Parathyroid adenoma (tissue), 2 donors: ENCODE measurements at regions not wholly inside any gene's neighbourhood (a gene's known extent, or its start where the extent isn't known, plus 50 kb on each side); places are given as distances from the start of the nearest gene placed in this dataset.

Experiments
- H2AFZ ChIP-seq: fragments of 300-600 bp; sonication (generic); one replicate; pipeline ENCODE4 v1.7.0; 2017; ENCODE audit warnings: antibody characterized with exemption, mild to moderate bottlenecking
- H3K27ac ChIP-seq: fragments of 300-600 bp; sonication (generic); one replicate; pipeline ENCODE4 v1.7.0; 2017
- H3K27me3 ChIP-seq: fragments of 300-600 bp; sonication (generic); one replicate; pipeline ENCODE4 v1.7.0; 2017; ENCODE audit warnings: low read length; ENCODE audit not compliant: control insufficient read depth, insufficient read depth
- H3K36me3 ChIP-seq: fragments of 300-600 bp; sonication (generic); one replicate; pipeline ENCODE4 v1.7.0; 2017; ENCODE audit warnings: low read length; ENCODE audit not compliant: control insufficient read depth, insufficient read depth
- H3K4me1 ChIP-seq: fragments of 300-600 bp; sonication (generic); one replicate; pipeline ENCODE4 v1.7.0; 2017; ENCODE audit warnings: control low read depth
- H3K4me2 ChIP-seq: fragments of 300-600 bp; sonication (generic); one replicate; pipeline ENCODE4 v1.7.0; 2017; ENCODE audit warnings: low read length
- H3K4me3 ChIP-seq: fragments of 300-600 bp; sonication (generic); one replicate; pipeline ENCODE4 v1.7.0; 2017; ENCODE audit warnings: low read depth, low read length
- H3K79me2 ChIP-seq: fragments of 300-600 bp; sonication (generic); one replicate; pipeline ENCODE4 v1.7.0; 2017; ENCODE audit warnings: control low read depth
- H3K9ac ChIP-seq: fragments of 300-600 bp; sonication (generic); one replicate; pipeline ENCODE4 v1.7.0; 2017; ENCODE audit warnings: mild to moderate bottlenecking
- H3K9me3 ChIP-seq: fragments of 300-600 bp; sonication (generic); one replicate; pipeline ENCODE4 v1.7.0; 2017; ENCODE audit warnings: low read length; ENCODE audit not compliant: control insufficient read depth
- TF ChIP-seq, protein P1 (sequence below): fragments of 300-600 bp; sonication (generic); IDR thresholded peaks from one replicate; pipeline ENCODE4 v1.7.0; 2017; ENCODE audit warnings: antibody characterized with exemption, mild to moderate bottlenecking
- donor health status: primary hyperparathyroidism.

- no peaks in the 10 kb centered on the region for H3K9me3 ChIP-seq
- H3K79me2 ChIP-seq = no peaks in the 10 kb centered on the region
- H3K4me1 ChIP-seq = no peaks in the 10 kb centered on the region
- H3K9ac ChIP-seq = no peak overlapping the region
- no peak overlapping the region for H3K4me3 ChIP-seq
- no peaks in the 10 kb centered on the region for H3K27me3 ChIP-seq
- H3K27ac ChIP-seq = no peak overlapping the region
- no peaks in the 10 kb centered on the region for H3K36me3 ChIP-seq
- H3K4me2 ChIP-seq = no peak overlapping the region
- H2AFZ ChIP-seq = no peak overlapping the region
- TF ChIP-seq, protein P1, sequence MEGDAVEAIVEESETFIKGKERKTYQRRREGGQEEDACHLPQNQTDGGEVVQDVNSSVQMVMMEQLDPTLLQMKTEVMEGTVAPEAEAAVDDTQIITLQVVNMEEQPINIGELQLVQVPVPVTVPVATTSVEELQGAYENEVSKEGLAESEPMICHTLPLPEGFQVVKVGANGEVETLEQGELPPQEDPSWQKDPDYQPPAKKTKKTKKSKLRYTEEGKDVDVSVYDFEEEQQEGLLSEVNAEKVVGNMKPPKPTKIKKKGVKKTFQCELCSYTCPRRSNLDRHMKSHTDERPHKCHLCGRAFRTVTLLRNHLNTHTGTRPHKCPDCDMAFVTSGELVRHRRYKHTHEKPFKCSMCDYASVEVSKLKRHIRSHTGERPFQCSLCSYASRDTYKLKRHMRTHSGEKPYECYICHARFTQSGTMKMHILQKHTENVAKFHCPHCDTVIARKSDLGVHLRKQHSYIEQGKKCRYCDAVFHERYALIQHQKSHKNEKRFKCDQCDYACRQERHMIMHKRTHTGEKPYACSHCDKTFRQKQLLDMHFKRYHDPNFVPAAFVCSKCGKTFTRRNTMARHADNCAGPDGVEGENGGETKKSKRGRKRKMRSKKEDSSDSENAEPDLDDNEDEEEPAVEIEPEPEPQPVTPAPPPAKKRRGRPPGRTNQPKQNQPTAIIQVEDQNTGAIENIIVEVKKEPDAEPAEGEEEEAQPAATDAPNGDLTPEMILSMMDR = no peak
Measured at GRCh38 chr4:142976482-142976881, 130.4 kb upstream of the INPP4B start.

DNA sequence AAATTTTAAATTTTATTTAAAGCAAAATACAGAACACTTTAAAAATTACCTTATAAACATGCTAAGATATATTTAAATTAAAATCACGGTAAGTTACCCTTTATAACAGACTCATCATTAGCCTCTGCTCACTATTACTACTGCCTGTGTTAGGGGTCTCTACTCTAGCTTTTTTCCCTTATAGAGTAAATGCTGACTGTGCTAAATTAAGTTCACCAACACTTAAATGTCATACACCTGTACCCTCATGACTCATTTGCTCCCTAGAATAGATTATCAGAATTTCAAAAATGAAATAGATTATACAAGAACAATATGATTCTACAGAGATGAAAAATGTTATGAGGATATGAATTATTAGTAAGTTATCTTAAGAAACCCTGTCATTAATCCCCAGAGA, 131.1 kb upstream of the INPP4B start:
- Histone ChIP-seq H3K9me3 (no peaks in the 10 kb centered on the region), H3K9ac (no peak overlapping the region), H3K4me1 (no peaks in the 10 kb centered on the region), H3K4me3 (no peak overlapping the region), H3K27ac (no peak overlapping the region), H3K27me3 (no peaks in the 10 kb centered on the region), H3K36me3 (no peaks in the 10 kb centered on the region), H3K79me2 (no peaks in the 10 kb centered on the region), H3K4me2 (no peak overlapping the region), H2AFZ (no peak overlapping the region)
- TF ChIP-seq, protein P1 = no peak

DNA sequence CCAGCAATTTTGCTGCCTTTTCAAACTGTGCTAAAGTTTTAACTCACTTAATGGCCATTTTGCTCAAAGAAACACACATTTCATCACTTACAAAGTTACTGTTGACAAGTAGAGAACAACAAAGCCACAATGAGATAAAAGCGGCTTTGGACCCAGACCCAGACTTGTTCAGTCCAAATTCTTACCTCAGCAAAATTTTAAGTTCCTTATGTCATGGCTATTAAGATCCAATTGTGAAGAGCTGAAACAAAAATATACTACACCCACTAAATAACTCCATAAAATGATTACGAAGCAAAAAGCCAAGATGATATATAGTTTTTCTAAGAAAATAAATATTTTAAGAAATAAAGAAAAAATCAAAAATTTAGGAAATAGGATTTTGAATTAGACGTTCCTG, 137.0 kb upstream of the INPP4B start:
- Histone ChIP-seq H3K4me2 (no peak overlapping the region), H3K27me3 (no peaks in the 10 kb centered on the region), H3K27ac (no peak overlapping the region), H3K36me3 (no peaks in the 10 kb centered on the region), H3K4me3 (no peak overlapping the region), H3K4me1 (no peaks in the 10 kb centered on the region), H3K9ac (no peak overlapping the region), H3K9me3 (no peaks in the 10 kb centered on the region), H3K79me2 (no peaks in the 10 kb centered on the region), H2AFZ (no peak overlapping the region)
- TF ChIP-seq, protein P1 = no peak

GRCh38 chr4:142983589-142983988, 137.5 kb upstream of the INPP4B start:
- Histone ChIP-seq H3K9ac (no peak overlapping the region), H2AFZ (no peak overlapping the region), H3K4me2 (no peak overlapping the region), H3K36me3 (no peaks in the 10 kb centered on the region), H3K9me3 (no peaks in the 10 kb centered on the region), H3K27me3 (no peaks in the 10 kb centered on the region), H3K27ac (no peak overlapping the region), H3K4me3 (no peak overlapping the region), H3K79me2 (no peaks in the 10 kb centered on the region), H3K4me1 (no peaks in the 10 kb centered on the region)
- TF ChIP-seq, protein P1 = no peak

DNA sequence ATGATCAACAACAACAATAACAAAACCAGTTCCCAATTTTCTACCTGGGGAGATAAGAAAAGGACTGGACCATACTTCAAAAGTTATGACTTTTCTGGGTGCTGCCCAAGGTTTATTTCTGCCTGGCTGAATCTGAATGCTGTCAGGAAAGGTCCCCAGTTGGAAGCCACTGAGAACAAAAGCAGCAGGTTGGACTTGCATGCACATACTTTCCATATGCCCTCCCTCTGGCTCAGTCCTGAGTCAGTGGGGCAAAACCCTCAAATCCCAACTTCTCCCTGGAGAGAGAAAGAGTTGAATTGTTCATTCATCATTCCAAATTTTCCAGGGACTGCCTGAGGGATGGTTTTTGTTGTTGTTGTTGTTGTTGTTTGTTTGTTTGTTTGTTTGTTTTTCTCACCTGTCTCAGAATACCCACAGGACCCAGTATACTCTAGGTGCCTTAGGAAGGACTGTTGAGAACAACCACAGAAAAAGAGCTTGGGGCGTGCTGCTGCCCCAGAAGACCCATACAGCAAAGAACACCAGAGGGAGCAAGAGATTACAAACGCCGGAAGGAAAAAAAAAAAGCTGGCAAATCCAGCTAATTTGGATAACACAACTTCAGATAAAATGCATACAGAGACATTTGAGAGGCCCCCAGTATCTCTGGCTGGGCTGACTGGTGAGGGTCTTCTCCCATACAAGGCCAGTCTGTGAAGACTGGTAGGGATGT, 138.9 kb upstream of the INPP4B start:
- TF ChIP-seq, protein P1 = no peak
- no peak overlapping the region for H3K4me2 ChIP-seq

More for the DNA sequence above, 138.9 kb upstream of the INPP4B start:
- Histone ChIP-seq H3K79me2 (no peaks in the 10 kb centered on the region), H3K9me3 (no peaks in the 10 kb centered on the region), H3K27me3 (no peaks in the 10 kb centered on the region), H3K36me3 (no peaks in the 10 kb centered on the region), H2AFZ (no peak overlapping the region), H3K9ac (no peak overlapping the region), H3K27ac (no peak overlapping the region), H3K4me3 (no peak overlapping the region), H3K4me1 (no peaks in the 10 kb centered on the region)
